ENCODE measurements at regions not wholly inside any gene's neighbourhood (a gene's known extent, or its start where the extent isn't known, plus 50 kb on each side); places are given as distances from the start of the nearest gene placed in this dataset.
A peak's percentile ranks its signal among the peaks of the same experiment; 100 is the strongest.

GRCh38 chr18:60982928-60983327, 350.3 kb upstream of the CDH20 start:
- Histone ChIP-seq H3K27me3 (replicated peaks) (no peaks in the 10 kb centered on the region), H3K27ac (no peak overlapping the region), H3K4me3 (ENCODE audit: low read depth, low read length) (no peak overlapping the region), H3K36me3 (replicated peaks) (no peaks in the 10 kb centered on the region)
- in situ Hi-C loops (cut with HindIII; ENCODE audit: low pct_ligation_motif_present, low sequenced_read_pairs): no loop called here
- TF ChIP-seq, protein P1, sequence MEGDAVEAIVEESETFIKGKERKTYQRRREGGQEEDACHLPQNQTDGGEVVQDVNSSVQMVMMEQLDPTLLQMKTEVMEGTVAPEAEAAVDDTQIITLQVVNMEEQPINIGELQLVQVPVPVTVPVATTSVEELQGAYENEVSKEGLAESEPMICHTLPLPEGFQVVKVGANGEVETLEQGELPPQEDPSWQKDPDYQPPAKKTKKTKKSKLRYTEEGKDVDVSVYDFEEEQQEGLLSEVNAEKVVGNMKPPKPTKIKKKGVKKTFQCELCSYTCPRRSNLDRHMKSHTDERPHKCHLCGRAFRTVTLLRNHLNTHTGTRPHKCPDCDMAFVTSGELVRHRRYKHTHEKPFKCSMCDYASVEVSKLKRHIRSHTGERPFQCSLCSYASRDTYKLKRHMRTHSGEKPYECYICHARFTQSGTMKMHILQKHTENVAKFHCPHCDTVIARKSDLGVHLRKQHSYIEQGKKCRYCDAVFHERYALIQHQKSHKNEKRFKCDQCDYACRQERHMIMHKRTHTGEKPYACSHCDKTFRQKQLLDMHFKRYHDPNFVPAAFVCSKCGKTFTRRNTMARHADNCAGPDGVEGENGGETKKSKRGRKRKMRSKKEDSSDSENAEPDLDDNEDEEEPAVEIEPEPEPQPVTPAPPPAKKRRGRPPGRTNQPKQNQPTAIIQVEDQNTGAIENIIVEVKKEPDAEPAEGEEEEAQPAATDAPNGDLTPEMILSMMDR (IDR thresholded peaks at IDR 0.05; ENCODE audit: low read depth, low read length, missing control alignments): no peak
- DNase-seq: no peak

DNA sequence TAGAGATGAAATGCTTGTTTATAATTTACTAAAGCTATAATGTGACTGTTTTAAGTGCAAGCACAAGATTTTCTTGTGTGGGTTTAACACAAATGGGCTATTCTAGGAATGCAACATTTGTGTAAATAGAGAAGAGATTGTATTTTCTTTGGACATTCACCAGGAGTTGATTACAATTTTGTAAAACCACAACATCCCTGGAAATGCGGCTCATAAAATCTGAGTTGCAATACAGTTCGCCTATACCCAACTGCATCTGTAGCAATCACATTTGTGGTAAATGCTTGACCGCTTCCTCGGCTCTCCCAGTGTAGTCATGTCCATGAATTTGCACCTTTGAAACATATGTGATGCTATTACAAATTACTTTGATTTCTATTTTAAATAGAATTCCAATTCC, 348.7 kb upstream of the CDH20 start:
- TF ChIP-seq, protein P1 (IDR thresholded peaks at IDR 0.05; ENCODE audit: low read depth, low read length, missing control alignments): no peak
- Histone ChIP-seq H3K27me3 (replicated peaks) (no peaks in the 10 kb centered on the region), H3K4me3 (ENCODE audit: low read depth, low read length) (no peak overlapping the region), H3K27ac (no peak overlapping the region), H3K36me3 (replicated peaks) (no peaks in the 10 kb centered on the region)
- DNase-seq: peak; percentile 80
- in situ Hi-C loops (cut with HindIII; ENCODE audit: low pct_ligation_motif_present, low sequenced_read_pairs): no loop called here

GRCh38 chr18:60987963-60988362, 345.3 kb upstream of the CDH20 start:
- no peaks in the 10 kb centered on the region for H3K36me3 ChIP-seq (replicated peaks)
- no peak overlapping the region for H3K27ac ChIP-seq
- H3K27me3 ChIP-seq (replicated peaks): no peaks in the 10 kb centered on the region
- H3K4me3 ChIP-seq (ENCODE audit: low read depth, low read length): no peak overlapping the region
- in situ Hi-C loops (cut with HindIII; ENCODE audit: low pct_ligation_motif_present, low sequenced_read_pairs): no loop called here
- peak; percentile 68 for DNase-seq
- TF ChIP-seq, protein P1 (IDR thresholded peaks at IDR 0.05; ENCODE audit: low read depth, low read length, missing control alignments): no peak

DNA sequence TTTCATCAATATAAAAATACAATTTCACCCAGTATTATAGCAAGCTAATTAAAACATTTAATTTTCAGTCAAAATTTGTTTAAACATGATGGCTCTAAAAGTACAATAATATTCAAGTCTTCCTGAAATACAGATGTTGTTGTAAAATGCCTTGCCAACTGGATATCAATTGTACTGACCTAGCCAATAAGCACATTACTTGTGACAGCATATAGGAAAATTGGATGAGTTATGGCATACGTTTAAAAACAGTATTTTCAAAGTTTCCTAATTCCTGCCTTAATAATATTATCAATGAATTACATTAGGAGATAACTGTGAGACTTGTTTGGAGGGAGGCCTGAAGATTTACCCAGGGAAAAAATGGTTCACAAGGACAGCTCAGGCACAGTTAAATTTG, 336.9 kb upstream of the CDH20 start:
- TF ChIP-seq, protein P1 (IDR thresholded peaks at IDR 0.05; ENCODE audit: low read depth, low read length, missing control alignments): no peak
- no peak overlapping the region for H3K4me3 ChIP-seq (ENCODE audit: low read depth, low read length)
- no peak overlapping the region for H3K27ac ChIP-seq
- in situ Hi-C loops (cut with HindIII; ENCODE audit: low pct_ligation_motif_present, low sequenced_read_pairs): no loop called here
- no peaks in the 10 kb centered on the region for H3K27me3 ChIP-seq (replicated peaks)
- no peaks in the 10 kb centered on the region for H3K36me3 ChIP-seq (replicated peaks)
- DNase-seq: no peak

DNA sequence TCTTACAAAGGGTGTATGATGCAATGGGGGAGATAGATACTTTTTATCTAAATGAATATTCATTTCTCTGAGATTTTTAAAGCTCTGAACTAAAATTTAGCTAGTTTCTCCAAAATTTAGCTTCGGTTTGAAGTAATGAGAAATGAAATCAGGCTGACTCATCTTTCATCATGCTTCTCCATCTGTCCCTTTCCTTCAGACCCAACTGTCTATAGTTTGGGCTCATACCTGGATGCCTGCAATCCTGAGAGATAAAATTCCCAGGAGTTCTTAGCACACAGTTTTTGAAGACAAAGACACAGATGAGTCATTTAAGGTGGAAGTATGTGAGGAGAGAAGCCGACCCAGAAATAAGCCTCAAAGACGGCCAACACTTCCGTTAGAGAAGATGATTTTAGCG, 336.4 kb upstream of the CDH20 start:
- TF ChIP-seq, protein P1 (IDR thresholded peaks at IDR 0.05; ENCODE audit: low read depth, low read length, missing control alignments): no peak
- Histone ChIP-seq H3K27ac (no peak overlapping the region), H3K36me3 (replicated peaks) (no peaks in the 10 kb centered on the region), H3K4me3 (ENCODE audit: low read depth, low read length) (no peak overlapping the region), H3K27me3 (replicated peaks) (no peaks in the 10 kb centered on the region)
- in situ Hi-C loops (cut with HindIII; ENCODE audit: low pct_ligation_motif_present, low sequenced_read_pairs): no loop called here
- DNase-seq: no peak

- TF ChIP-seq, protein P1 (IDR thresholded peaks at IDR 0.05; ENCODE audit: low read depth, low read length, missing control alignments): no peak
- no peak overlapping the region for H3K27ac ChIP-seq
Measured at GRCh38 chr18:61001138-61001537, 332.1 kb upstream of the CDH20 start.

More at GRCh38 chr18:61001138-61001537, 332.1 kb upstream of the CDH20 start:
- DNase-seq: no peak
- H3K4me3 ChIP-seq (ENCODE audit: low read depth, low read length): no peak overlapping the region
- in situ Hi-C loops (cut with HindIII; ENCODE audit: low pct_ligation_motif_present, low sequenced_read_pairs): no loop called here
- H3K36me3 ChIP-seq (replicated peaks): no peaks in the 10 kb centered on the region
- no peaks in the 10 kb centered on the region for H3K27me3 ChIP-seq (replicated peaks)
